Neutrophil (primary cell): ENCODE measurements at regions not wholly inside any gene's neighbourhood (a gene's known extent, or its start where the extent isn't known, plus 50 kb on each side); places are given as distances from the start of the nearest gene placed in this dataset.

Experiments
- H3K27ac ChIP-seq: fragments of 200-600 bp; sonication (generic); 2 replicates; pipeline ENCODE4 v1.5.1; 2016; ENCODE audit warnings: mild to moderate bottlenecking, moderate library complexity
- H3K27me3 ChIP-seq: fragments of 200-600 bp; sonication (generic); 2 replicates; pipeline ENCODE4 v1.6.0; 2016; ENCODE audit warnings: mild to moderate bottlenecking
- H3K36me3 ChIP-seq: fragments of 200-600 bp; sonication (generic); 2 replicates; pipeline ENCODE4 v1.5.1; 2017
- H3K4me1 ChIP-seq, 2 experiments: fragments of 200-600 bp in 1 of 2; sonication (generic) in 1 of 2; 1 replicate in 1 of 2; 2 replicates in 1 of 2; pipeline versions ENCODE4 v1.5.1 to v1.6.1; 2013 to 2016; ENCODE audit warnings: low read depth in 1 of 2, low read length in 1 of 2, mild to moderate bottlenecking in 1 of 2, moderate library complexity in 1 of 2; ENCODE audit not compliant: control insufficient read depth in 1 of 2, insufficient read depth in 1 of 2
- H3K4me3 ChIP-seq, 2 experiments: fragments of 200-600 bp in 1 of 2; sonication (generic) in 1 of 2; 1 replicate in 1 of 2; 2 replicates in 1 of 2; pipeline ENCODE4 v1.5.1; 2013 to 2016; ENCODE audit warnings: low read depth in 1 of 2, low read length in 1 of 2, mild to moderate bottlenecking in 1 of 2, moderate library complexity in 1 of 2
- H3K9me3 ChIP-seq: fragments of 200-600 bp; sonication (generic); 2 replicates; pipeline ENCODE4 v1.5.1; 2016
- TF ChIP-seq, protein P1 (sequence below): fragments of 200-600 bp; sonication (generic); IDR thresholded peaks from 2 replicates; pipeline ENCODE4 v1.5.1; 2016; ENCODE audit warnings: antibody characterized with exemption

DNA sequence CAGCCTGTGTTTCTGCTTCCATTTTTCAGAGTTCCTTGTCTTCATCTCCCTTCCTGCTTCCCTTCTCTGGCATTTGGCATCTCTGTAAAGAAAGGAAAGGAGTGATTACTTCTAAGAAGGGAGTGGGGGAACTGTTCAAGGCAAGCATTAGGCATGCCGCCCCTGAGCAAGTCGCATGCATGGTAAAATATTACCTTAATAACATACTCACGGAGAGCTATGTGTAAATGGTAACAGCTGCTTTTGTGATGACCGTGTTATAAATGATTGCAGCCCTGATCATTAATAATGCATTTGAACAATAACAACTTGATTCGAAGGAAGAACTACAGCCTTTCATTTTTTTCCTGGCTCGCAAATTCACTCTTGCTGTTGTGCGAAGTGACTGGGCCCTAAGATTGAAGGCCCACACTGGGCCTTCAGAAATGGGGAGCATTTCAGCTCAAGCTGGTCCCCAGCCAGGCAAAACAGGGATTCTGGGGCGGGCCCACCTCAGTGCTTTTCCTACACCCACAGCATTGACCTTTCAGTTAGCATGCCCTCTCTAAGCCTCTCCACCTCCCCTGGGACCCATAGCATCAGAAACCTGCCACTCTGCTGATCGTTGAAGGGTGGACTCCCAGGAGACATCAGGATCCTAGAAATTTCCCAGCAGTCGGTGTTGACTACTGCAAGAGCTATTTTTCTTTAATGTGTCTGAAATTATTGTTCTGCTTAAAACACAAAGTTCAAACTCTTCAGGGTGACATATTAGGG, 263.0 kb upstream of the CADM1 start:
- H3K4me1 ChIP-seq, result no peaks in the 10 kb centered on the region
- no peak overlapping the region for H3K4me3 ChIP-seq
- H3K27ac ChIP-seq, result no peak overlapping the region
- no peaks in the 10 kb centered on the region for H3K9me3 ChIP-seq
- peaks cover 18% of the 10 kb centered on the region for H3K27me3 ChIP-seq
- TF ChIP-seq, protein P1, sequence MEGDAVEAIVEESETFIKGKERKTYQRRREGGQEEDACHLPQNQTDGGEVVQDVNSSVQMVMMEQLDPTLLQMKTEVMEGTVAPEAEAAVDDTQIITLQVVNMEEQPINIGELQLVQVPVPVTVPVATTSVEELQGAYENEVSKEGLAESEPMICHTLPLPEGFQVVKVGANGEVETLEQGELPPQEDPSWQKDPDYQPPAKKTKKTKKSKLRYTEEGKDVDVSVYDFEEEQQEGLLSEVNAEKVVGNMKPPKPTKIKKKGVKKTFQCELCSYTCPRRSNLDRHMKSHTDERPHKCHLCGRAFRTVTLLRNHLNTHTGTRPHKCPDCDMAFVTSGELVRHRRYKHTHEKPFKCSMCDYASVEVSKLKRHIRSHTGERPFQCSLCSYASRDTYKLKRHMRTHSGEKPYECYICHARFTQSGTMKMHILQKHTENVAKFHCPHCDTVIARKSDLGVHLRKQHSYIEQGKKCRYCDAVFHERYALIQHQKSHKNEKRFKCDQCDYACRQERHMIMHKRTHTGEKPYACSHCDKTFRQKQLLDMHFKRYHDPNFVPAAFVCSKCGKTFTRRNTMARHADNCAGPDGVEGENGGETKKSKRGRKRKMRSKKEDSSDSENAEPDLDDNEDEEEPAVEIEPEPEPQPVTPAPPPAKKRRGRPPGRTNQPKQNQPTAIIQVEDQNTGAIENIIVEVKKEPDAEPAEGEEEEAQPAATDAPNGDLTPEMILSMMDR, result no peak
- H3K36me3 ChIP-seq, result no peaks in the 10 kb centered on the region

DNA sequence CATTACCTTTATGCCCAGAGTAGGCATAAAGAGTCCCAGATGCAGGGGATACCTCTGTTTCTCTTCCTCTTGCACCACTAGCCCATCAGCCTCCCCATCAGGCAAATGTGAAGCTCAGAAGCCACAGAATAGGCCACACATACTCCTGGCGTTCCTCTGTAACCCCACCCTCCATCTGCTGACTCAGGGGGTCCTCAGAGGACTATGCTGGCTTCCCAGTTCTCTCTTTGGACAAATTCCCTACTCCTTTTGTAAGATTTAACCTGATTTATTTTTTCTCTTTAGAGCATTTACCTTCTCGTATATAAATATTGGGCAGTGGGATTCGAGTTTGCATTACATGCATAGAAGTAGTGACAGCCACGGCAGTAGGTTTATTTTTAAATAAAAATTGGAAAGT, 262.3 kb upstream of the CADM1 start:
- Histone ChIP-seq H3K27me3 (peaks cover 25% of the 10 kb centered on the region), H3K36me3 (no peaks in the 10 kb centered on the region), H3K4me3 (no peak overlapping the region), H3K4me1 (no peaks in the 10 kb centered on the region), H3K9me3 (no peaks in the 10 kb centered on the region), H3K27ac (no peak overlapping the region)
- TF ChIP-seq, protein P1, result no peak

DNA sequence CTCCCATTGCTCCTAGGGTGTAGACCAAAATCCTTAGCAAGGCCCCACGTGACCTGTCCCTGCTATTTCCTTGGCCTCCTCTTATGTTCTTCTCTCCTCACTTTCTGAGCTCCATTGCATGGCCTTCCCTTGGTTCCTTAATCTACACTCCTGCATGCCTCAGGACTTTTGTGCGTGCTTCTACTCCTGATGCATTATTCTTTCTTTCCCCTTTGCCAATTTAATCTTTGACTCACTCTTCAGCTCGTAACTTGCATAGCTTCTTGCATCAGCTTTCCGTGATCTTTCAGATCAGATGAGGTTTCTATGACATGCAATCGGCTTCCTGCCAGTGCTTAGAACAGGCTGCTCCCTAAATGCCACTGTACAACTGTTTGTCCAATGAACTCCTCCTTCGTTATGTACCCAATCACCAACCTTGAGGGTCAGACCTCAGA, 261.6 kb upstream of the CADM1 start:
- TF ChIP-seq, protein P1, result no peak
- Histone ChIP-seq H3K4me1 (no peaks in the 10 kb centered on the region), H3K27me3 (peaks cover 32% of the 10 kb centered on the region), H3K9me3 (no peaks in the 10 kb centered on the region), H3K27ac (no peak overlapping the region), H3K4me3 (no peak overlapping the region), H3K36me3 (no peaks in the 10 kb centered on the region)

DNA sequence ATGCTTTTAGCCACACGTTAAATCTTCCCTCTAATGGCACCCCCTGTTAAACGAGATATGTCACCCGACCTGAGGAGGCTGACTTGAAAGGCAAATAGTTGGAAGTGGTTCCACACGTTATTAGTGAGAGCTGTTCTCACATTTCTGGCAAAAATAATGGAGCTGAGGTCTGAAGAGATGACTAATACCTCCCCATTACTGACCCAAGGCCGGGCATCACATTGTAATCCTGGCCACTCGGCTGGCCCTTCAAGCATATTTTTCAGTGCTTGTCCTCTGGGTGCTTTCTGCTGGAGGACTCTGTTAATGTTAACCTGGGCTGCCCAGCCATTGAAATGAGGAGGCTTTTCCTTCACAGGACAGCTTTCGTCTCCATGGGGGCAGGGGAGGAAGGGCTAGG, 260.0 kb upstream of the CADM1 start:
- peaks cover 49% of the 10 kb centered on the region for H3K27me3 ChIP-seq
- TF ChIP-seq, protein P1, result no peak
- H3K9me3 ChIP-seq, result no peaks in the 10 kb centered on the region

DNA sequence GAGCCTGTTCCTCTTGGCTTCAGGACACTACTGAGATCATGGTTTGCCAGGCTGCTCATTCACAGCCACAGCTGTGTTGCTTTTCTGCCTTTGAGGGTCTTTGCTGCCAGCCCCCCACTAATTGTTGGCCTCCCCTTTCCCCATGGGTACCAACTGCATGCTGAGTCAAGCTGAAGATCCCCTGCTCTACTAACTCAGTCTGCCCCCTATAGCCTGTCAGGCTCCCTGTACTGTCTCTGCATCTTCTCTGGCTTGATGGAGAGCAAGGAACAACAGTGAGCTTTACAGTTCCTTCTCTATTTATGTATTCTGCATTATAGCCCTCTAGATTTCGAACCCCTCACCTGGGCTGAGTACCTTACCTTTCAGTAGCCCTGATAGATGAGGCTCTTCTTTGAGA, 257.6 kb upstream of the CADM1 start:
- TF ChIP-seq, protein P1, result no peak
- no peaks in the 10 kb centered on the region for H3K36me3 ChIP-seq
- no peaks in the 10 kb centered on the region for H3K9me3 ChIP-seq
- H3K27ac ChIP-seq, result no peak overlapping the region
- no peak overlapping the region for H3K4me3 ChIP-seq
- H3K4me1 ChIP-seq, result peaks cover 0 to 8% of the 10 kb centered on the region in 2 experiments
- H3K27me3 ChIP-seq, result peaks cover 72% of the 10 kb centered on the region

More for the DNA sequence above, 260.0 kb upstream of the CADM1 start:
- no peak overlapping the region for H3K27ac ChIP-seq
- no peaks in the 10 kb centered on the region for H3K36me3 ChIP-seq
- no peak overlapping the region for H3K4me3 ChIP-seq
- peaks cover 0 to 8% of the 10 kb centered on the region in 2 experiments for H3K4me1 ChIP-seq
